Chondrocyte (in vitro differentiated cells): ENCODE measurements at regions not wholly inside any gene's neighbourhood (a gene's known extent, or its start where the extent isn't known, plus 50 kb on each side); places are given as distances from the start of the nearest gene placed in this dataset.

Experiments used
- DNase-seq: peaks from one replicate; pipeline ENCODE4 v3.0.0; 2021; ENCODE audit warnings: mixed read lengths, low spot score
- H3K27ac Mint-ChIP-seq: one replicate; pipeline ENCODE4 v1.8.0; 2021; ENCODE audit warnings: mild to moderate bottlenecking, moderate library complexity, mixed read lengths; ENCODE audit not compliant: unreplicated experiment
- H3K27me3 Mint-ChIP-seq: 2 replicates; pipeline ENCODE4 v1.8.0; 2021; ENCODE audit warnings: low read depth, mixed read lengths
- H3K36me3 Mint-ChIP-seq: 2 replicates; pipeline ENCODE4 v1.8.0; 2021; ENCODE audit warnings: low read depth, mixed read lengths
- H3K4me1 Mint-ChIP-seq: 2 replicates; pipeline ENCODE4 v1.8.0; 2021; ENCODE audit warnings: low read depth, mild to moderate bottlenecking, mixed read lengths
- H3K4me3 Mint-ChIP-seq: one replicate; pipeline ENCODE4 v1.8.0; 2021; ENCODE audit warnings: mild to moderate bottlenecking, moderate library complexity, mixed read lengths; ENCODE audit not compliant: unreplicated experiment
- H3K9me3 Mint-ChIP-seq: 2 replicates; pipeline ENCODE4 v1.8.0; 2021; ENCODE audit warnings: low read depth, mixed read lengths
- TF ChIP-seq, protein P1 (sequence below): fragments of 200-600 bp; sonication (generic); IDR thresholded peaks from 2 replicates; pipeline ENCODE4 v1.5.0; 2021; ENCODE audit warnings: antibody characterized with exemption, mild to moderate bottlenecking, moderate library complexity

DNA sequence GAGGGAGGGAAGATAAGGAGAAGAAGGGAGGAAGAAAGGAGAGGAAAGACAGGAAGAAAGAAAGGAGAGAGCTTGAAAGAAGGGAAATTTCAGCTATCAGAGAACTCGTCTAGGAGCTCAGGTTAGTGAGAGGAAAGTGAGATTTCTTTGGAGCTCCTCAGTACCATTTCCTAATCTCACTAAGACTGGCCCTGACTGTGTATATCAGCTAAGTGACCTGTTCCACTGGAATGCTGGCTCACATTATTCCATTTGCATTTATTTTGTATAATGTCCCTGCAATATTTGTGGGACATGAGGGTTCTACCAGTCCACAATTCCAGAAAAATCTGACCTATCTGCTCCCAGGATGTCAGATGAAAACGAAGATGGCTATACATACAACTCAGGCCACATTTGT, 114.7 kb upstream of the CELF2 start:
- TF ChIP-seq, protein P1, sequence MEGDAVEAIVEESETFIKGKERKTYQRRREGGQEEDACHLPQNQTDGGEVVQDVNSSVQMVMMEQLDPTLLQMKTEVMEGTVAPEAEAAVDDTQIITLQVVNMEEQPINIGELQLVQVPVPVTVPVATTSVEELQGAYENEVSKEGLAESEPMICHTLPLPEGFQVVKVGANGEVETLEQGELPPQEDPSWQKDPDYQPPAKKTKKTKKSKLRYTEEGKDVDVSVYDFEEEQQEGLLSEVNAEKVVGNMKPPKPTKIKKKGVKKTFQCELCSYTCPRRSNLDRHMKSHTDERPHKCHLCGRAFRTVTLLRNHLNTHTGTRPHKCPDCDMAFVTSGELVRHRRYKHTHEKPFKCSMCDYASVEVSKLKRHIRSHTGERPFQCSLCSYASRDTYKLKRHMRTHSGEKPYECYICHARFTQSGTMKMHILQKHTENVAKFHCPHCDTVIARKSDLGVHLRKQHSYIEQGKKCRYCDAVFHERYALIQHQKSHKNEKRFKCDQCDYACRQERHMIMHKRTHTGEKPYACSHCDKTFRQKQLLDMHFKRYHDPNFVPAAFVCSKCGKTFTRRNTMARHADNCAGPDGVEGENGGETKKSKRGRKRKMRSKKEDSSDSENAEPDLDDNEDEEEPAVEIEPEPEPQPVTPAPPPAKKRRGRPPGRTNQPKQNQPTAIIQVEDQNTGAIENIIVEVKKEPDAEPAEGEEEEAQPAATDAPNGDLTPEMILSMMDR, result no peak
- H3K27me3 Mint-ChIP-seq, result no peaks in the 10 kb centered on the region
- H3K4me3 Mint-ChIP-seq, result no peak overlapping the region
- H3K4me1 Mint-ChIP-seq, result peaks cover 4% of the 10 kb centered on the region
- no peaks in the 10 kb centered on the region for H3K9me3 Mint-ChIP-seq
- no peak overlapping the region for H3K27ac Mint-ChIP-seq
- no peak for DNase-seq
- no peaks in the 10 kb centered on the region for H3K36me3 Mint-ChIP-seq

DNA sequence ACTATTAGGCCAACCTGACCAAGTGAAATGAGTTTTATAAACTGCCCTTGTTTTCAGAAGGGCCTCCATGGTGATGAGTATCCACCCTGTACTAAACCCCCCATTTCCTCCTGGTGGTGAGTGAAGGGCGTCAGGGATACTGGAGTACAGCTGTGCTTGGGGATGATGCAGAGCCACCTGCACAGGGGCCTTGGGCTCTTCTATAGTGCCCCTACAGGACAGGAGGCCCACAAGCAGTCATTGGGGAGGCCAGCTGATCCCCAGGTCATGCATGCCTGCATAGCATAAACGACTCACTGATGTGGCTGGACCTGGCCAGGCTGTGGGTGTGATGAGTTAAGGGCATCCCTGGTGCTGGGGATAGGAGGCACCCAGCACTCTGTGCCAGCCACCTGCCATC, 114.1 kb upstream of the CELF2 start:
- DNase-seq, result no peak
- no peak overlapping the region for H3K4me3 Mint-ChIP-seq
- H3K36me3 Mint-ChIP-seq, result no peaks in the 10 kb centered on the region
- no peak overlapping the region for H3K27ac Mint-ChIP-seq
- TF ChIP-seq, protein P1, result no peak
- no peaks in the 10 kb centered on the region for H3K27me3 Mint-ChIP-seq
- H3K4me1 Mint-ChIP-seq, result peaks cover 4% of the 10 kb centered on the region
- H3K9me3 Mint-ChIP-seq, result no peaks in the 10 kb centered on the region

DNA sequence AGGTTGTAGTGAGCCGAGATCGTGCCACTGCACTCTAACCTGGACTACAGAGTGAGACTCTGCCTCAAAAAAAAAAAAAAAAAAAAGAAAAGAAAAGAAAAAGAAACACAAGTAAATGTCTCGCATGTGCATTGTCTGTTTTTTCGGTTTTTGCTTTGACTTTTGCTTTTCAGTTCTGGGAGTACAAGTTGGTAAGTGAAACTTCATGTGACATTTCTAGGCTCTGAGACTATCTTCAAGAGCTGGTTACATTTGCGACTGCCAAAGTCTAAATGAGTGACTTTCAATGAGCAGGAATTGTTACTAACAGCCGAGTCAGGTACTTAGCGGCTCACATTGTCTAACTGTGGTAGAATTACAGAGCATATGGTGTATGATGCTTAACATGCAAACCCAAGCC, 107.0 kb upstream of the CELF2 start:
- Mint-ChIP-seq H3K27ac (no peak overlapping the region), H3K4me3 (no peak overlapping the region), H3K36me3 (no peaks in the 10 kb centered on the region), H3K27me3 (no peaks in the 10 kb centered on the region), H3K9me3 (no peaks in the 10 kb centered on the region), H3K4me1 (peaks cover 42% of the 10 kb centered on the region)
- TF ChIP-seq, protein P1, result no peak
- DNase-seq, result no peak

DNA sequence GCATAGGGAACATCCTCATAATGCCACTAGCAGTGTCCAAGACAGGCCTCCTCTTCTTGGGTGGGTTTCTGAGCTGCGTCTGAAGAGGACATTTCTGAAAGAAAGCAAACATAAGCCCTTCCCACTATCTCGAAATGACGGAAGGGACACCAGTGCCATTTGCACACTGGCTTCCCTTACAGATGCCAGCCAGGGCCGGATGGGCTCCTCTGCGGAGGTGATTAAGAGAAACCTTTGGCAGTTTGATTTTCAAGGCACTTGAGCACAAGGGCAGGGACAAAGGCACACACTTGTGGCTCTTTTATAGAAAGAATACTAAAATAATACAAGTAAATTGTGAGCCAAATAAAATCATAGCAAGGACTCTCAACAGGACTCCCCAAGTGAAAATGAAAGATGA, 106.6 kb upstream of the CELF2 start:
- Mint-ChIP-seq H3K9me3 (no peaks in the 10 kb centered on the region), H3K27ac (peak overlapping the region; percentile 96), H3K4me3 (peak overlapping the region; percentile 63), H3K4me1 (peaks cover 42% of the 10 kb centered on the region), H3K36me3 (no peaks in the 10 kb centered on the region), H3K27me3 (no peaks in the 10 kb centered on the region)
- TF ChIP-seq, protein P1, result no peak
- DNase-seq, result no peak

DNA sequence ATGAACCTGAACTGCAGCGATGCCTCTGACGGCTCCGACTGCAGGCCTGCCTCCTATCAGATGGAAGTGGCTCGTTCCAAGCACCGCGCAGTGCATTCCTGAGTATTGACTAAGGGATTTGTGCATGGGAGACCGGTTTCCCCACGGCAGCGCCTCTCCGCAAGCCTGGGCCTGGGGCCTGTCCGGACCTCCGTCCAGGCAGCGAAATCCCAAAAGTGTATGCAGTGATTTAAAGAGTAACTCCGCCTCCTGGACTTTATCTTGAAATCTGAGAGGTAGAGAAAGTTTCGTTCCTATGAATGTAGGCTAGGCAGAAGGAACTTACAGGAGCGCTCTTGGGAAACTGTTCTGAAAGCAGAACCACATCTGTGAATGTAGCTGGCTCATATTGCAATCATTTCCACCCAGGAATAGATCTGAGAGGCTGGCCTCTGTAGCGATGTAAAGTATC, 106.2 kb upstream of the CELF2 start:
- TF ChIP-seq, protein P1, result no peak
- Mint-ChIP-seq H3K4me3 (peak overlapping the region; percentile 63), H3K4me1 (peaks cover 42% of the 10 kb centered on the region), H3K27ac (peak overlapping the region; percentile 96), H3K9me3 (no peaks in the 10 kb centered on the region), H3K36me3 (no peaks in the 10 kb centered on the region), H3K27me3 (no peaks in the 10 kb centered on the region)
- no peak for DNase-seq
